PC-9 (cell line): ENCODE measurements at regions not wholly inside any gene's neighbourhood (a gene's known extent, or its start where the extent isn't known, plus 50 kb on each side); places are given as distances from the start of the nearest gene placed in this dataset.
A peak's percentile ranks its signal among the peaks of the same experiment; 100 is the strongest.

Experiments used
- BruUV-seq: library from RNA; stranded (reverse); fragments of 400-500 nt; replicated peaks from 2 replicates; lab custom pipeline; 2021; lab: Mats Ljungman, UMichigan
- CTCF ChIA-PET: fragments of 300-600 bp; sonication (Branson Sonifier 250); formaldehyde crosslinking; loops from one replicate; lab custom pipeline; 2022; ENCODE audit warnings: antibody characterized with exemption; lab: Charles Lee
- POLR2A ChIA-PET: fragments of 300-600 bp; sonication (Branson Sonifier 250); formaldehyde crosslinking; loops from one replicate; lab custom pipeline; 2022; ENCODE audit warnings: antibody characterized with exemption; ENCODE audit not compliant: unreplicated experiment; lab: Charles Lee
- DNase-seq, 2 experiments: peaks; one replicate each; pipeline versions ENCODE4 v3.0.0 to v3.0.0-alpha.2; 2015 to 2022; ENCODE audit warnings: mixed read lengths in 1 of 2
- H2AFZ ChIP-seq: fragments of 200-600 bp; sonication (generic); 2 replicates; pipeline ENCODE4 v1.8.1; 2017; ENCODE audit warnings: antibody characterized with exemption
- H3F3A ChIP-seq: fragments of 200-600 bp; sonication (generic); 2 replicates; pipeline ENCODE4 v1.8.1; 2017; ENCODE audit warnings: antibody characterized with exemption, mild to moderate bottlenecking, low read depth; ENCODE audit not compliant: insufficient read depth
- H3K27ac ChIP-seq: fragments of 200-600 bp; sonication (generic); 2 replicates; pipeline ENCODE4 v1.6.1; 2016; ENCODE audit warnings: mixed run types
- H3K27me3 ChIP-seq: fragments of 200-600 bp; sonication (generic); 2 replicates; pipeline ENCODE4 v1.6.1; 2016; ENCODE audit warnings: low read depth, mixed run types; ENCODE audit not compliant: insufficient read depth
- H3K36me3 ChIP-seq: fragments of 200-600 bp; sonication (generic); 2 replicates; pipeline ENCODE4 v1.6.1; 2016; ENCODE audit warnings: low read depth, mixed run types
- H3K4me1 ChIP-seq: fragments of 200-600 bp; sonication (generic); replicated peaks from 2 replicates; pipeline ENCODE4 v1.6.1; 2016; ENCODE audit warnings: mixed run types; ENCODE audit not compliant: insufficient read depth
- H3K4me2 ChIP-seq: fragments of 200-600 bp; sonication (generic); 2 replicates; pipeline ENCODE4 v1.6.1; 2017; ENCODE audit warnings: mixed run types
- H3K4me3 ChIP-seq: fragments of 200-600 bp; sonication (generic); 2 replicates; pipeline ENCODE4 v1.6.1; 2016; ENCODE audit warnings: mixed run types
- H3K79me2 ChIP-seq: fragments of 200-600 bp; sonication (generic); 2 replicates; pipeline ENCODE4 v1.6.1; 2017; ENCODE audit warnings: low read depth, mixed run types
- H3K9me2 ChIP-seq: fragments of 200-600 bp; sonication (generic); 2 replicates; pipeline ENCODE4 v1.8.1; 2017; ENCODE audit warnings: mild to moderate bottlenecking; ENCODE audit not compliant: insufficient read depth
- H3K9me3 ChIP-seq: fragments of 200-600 bp; sonication (generic); 2 replicates; pipeline ENCODE4 v1.8.1; 2016; ENCODE audit warnings: low read depth; ENCODE audit not compliant: insufficient read depth
- H4K20me1 ChIP-seq: fragments of 200-600 bp; sonication (generic); 2 replicates; pipeline ENCODE4 v1.8.1; 2017; ENCODE audit not compliant: insufficient read depth
- EZH2 ChIP-seq: fragments of 200-600 bp; sonication (generic); IDR thresholded peaks from 2 replicates; pipeline ENCODE4 v1.8.0; 2017; ENCODE audit warnings: antibody characterized with exemption, low read depth
- intact Hi-C: fragments of 100-400 bp; cut with micrococcal nuclease; formaldehyde crosslinking; loops from one replicate; pipeline ENCODE4 v1.10.0; 2022; ENCODE audit not compliant: unreplicated experiment
- TF ChIP-seq, protein P1 (sequence below): fragments of 200-600 bp; sonication (generic); conservative IDR thresholded peaks from 2 replicates; pipeline ENCODE4 v1.6.1; 2017; ENCODE audit warnings: mixed run types, antibody characterized with exemption, mild to moderate bottlenecking, moderate library complexity

DNA sequence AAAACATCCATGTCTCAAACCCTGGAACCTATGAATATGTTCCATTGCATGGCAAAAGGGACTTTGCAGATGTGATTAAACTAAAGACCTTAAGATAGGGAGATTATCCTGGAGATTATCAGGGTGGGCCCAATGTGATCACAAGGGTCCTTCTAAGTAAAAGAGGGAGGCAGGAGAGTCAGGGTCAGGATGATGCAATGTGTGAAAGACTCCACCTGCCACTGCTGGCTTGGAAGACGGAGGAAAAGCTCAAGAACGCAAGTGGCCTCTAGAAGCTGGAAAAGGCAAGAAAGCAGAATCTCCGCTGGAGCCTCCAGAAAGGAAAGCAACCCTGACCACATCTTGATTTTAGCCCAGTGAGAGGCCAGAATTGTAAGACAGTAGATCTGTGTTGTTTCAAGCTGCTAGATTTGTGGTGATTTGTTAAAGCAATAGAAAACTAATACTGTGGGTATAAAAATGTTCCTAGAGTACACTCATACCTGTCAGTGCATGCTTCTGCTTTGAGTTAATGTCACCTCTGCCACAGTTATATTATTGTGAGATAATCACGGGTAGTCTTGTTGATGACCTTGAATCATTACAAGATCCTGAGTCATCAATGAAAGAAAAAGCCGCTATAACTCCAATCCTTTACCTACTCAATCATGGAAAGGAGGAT is 93.5 kb upstream of the TNPO1 start:
- ChIA-PET CTCF (interaction anchor here (0.6 kb wide), 1 partner anchor 135 kb away, joined by 3 read pairs; no protein-coding TSS in a partner anchor), POLR2A (no interaction called here)
- Histone ChIP-seq H3K27me3 (no peaks in the 10 kb centered on the region), H3K36me3 (no peaks in the 10 kb centered on the region), H2AFZ (no peak overlapping the region), H3F3A (peaks cover 11% of the 10 kb centered on the region), H3K9me2 (no peaks in the 10 kb centered on the region), H3K4me3 (no peak overlapping the region), H3K9me3 (no peaks in the 10 kb centered on the region; the same call in 1 of the 2 replicates), H3K4me2 (peak overlapping the region; percentile 55), H4K20me1 (no peaks in the 10 kb centered on the region), H3K4me1 (peaks cover 33% of the 10 kb centered on the region), H3K79me2 (no peaks in the 10 kb centered on the region), H3K27ac (peak overlapping the region; percentile 74)
- BruUV-seq, result no TSS peak
- intact Hi-C loops, result loop anchor here (5.0 kb wide), 1 partner anchor 111 kb away; no protein-coding TSS in a partner anchor
- no peak for TF ChIP-seq EZH2
- TF ChIP-seq, protein P1, sequence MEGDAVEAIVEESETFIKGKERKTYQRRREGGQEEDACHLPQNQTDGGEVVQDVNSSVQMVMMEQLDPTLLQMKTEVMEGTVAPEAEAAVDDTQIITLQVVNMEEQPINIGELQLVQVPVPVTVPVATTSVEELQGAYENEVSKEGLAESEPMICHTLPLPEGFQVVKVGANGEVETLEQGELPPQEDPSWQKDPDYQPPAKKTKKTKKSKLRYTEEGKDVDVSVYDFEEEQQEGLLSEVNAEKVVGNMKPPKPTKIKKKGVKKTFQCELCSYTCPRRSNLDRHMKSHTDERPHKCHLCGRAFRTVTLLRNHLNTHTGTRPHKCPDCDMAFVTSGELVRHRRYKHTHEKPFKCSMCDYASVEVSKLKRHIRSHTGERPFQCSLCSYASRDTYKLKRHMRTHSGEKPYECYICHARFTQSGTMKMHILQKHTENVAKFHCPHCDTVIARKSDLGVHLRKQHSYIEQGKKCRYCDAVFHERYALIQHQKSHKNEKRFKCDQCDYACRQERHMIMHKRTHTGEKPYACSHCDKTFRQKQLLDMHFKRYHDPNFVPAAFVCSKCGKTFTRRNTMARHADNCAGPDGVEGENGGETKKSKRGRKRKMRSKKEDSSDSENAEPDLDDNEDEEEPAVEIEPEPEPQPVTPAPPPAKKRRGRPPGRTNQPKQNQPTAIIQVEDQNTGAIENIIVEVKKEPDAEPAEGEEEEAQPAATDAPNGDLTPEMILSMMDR, result no peak
- peak in 1 of 2 experiments; percentile 54 for DNase-seq

DNA sequence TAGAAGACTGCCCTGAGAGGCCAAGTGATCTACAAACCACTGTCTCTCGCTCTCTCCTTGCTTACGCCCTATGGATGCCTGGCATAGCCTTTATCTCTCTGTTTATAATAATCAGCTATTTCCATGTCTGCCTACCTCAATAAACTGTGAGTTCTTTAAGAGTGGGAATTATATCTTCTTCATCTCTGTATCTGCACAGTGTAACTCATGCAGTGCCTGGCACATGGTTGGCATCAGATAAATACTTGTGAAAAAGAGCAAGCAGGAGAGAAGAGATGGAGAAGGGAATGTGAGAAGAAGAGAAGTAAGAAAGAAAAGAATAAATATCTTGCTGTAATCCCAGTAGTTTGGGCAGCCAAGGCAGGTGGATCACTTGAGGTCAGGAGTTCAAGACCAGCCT is 94.6 kb upstream of the TNPO1 start:
- intact Hi-C loops, result loop anchor here (5.0 kb wide), 1 partner anchor 110 kb away; no protein-coding TSS in a partner anchor
- H3K9me2 ChIP-seq, result no peaks in the 10 kb centered on the region
- no peak overlapping the region for H3K27ac ChIP-seq
- no peaks in the 10 kb centered on the region for H4K20me1 ChIP-seq
- H3K9me3 ChIP-seq, result no peaks in the 10 kb centered on the region
- peaks cover 11% of the 10 kb centered on the region for H3F3A ChIP-seq
- H3K79me2 ChIP-seq, result no peaks in the 10 kb centered on the region
- peaks cover 33% of the 10 kb centered on the region for H3K4me1 ChIP-seq
- no peaks in the 10 kb centered on the region for H3K36me3 ChIP-seq
- DNase-seq, result no peak
- no peak overlapping the region for H3K4me2 ChIP-seq
- no peak for TF ChIP-seq EZH2
- TF ChIP-seq, protein P1, result no peak
- ChIA-PET CTCF (no interaction called here), POLR2A (no interaction called here)
- no peaks in the 10 kb centered on the region for H3K27me3 ChIP-seq
- no TSS peak for BruUV-seq
- H2AFZ ChIP-seq, result no peak overlapping the region
- no peak overlapping the region for H3K4me3 ChIP-seq

DNA sequence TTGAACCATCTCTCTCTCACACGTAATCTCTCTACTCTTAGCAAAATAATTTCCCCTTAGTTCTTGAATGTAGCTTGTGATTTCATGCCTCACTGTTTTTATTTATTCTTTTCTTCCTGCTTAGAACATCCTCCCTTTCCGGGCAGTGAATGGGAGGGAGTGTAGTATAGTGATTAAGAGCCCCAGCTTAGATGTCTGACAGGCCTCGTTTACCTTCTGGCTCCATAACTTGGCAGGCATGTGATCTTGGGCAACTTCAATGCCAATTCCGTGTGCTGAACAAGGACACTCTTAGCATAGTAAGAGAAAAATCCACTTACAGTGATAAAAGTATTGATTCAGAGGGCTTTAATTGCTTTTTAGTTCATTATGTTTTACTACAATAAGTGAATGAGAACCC is 96.3 kb upstream of the TNPO1 start:
- CTCF ChIA-PET, result no interaction called here
- Histone ChIP-seq H3K9me3 (no peaks in the 10 kb centered on the region), H3K27me3 (no peaks in the 10 kb centered on the region), H4K20me1 (no peaks in the 10 kb centered on the region), H3K9me2 (no peaks in the 10 kb centered on the region), H2AFZ (no peak overlapping the region), H3K4me1 (peaks cover 33% of the 10 kb centered on the region), H3K4me3 (no peak overlapping the region), H3F3A (peaks cover 11% of the 10 kb centered on the region), H3K79me2 (no peaks in the 10 kb centered on the region), H3K27ac (no peak overlapping the region), H3K4me2 (no peak overlapping the region), H3K36me3 (no peaks in the 10 kb centered on the region)
- no peak for TF ChIP-seq EZH2
- TF ChIP-seq, protein P1, result no peak
- POLR2A ChIA-PET, result no interaction called here
- BruUV-seq, result no TSS peak
- intact Hi-C loops, result loop anchor here (5.0 kb wide), 1 partner anchor 108 kb away; no protein-coding TSS in a partner anchor
- no peak for DNase-seq
